ENCODE measurements at regions not wholly inside any gene's neighbourhood (a gene's known extent, or its start where the extent isn't known, plus 50 kb on each side); places are given as distances from the start of the nearest gene placed in this dataset.
A peak's percentile ranks its signal among the peaks of the same experiment; 100 is the strongest.
"Not testable (repeated sequence)": the region's sequence is repeated elsewhere in the genome, so short reads cannot be mapped to it uniquely, and the experiment has no call there.

DNA sequence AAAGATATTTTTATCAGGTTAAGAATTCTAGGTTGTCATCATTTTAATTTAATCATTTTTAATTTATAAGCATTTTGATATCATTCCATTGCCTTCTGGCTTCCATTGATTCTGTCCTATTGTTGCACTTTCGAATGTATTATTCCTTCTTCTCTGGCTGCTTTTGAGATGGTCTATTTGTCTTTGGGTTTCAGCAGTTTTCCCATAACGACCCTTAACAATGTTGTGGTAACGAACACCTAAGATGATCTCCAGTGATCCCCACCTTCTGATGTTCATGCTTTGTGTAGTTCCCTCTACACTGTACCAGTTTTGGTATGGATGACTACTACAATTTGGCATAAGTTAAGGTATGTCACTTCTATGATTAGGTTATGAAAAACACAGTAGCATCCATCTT is 59.9 kb downstream of the MINAR1 start:
- DNase-seq, result no peak

DNA sequence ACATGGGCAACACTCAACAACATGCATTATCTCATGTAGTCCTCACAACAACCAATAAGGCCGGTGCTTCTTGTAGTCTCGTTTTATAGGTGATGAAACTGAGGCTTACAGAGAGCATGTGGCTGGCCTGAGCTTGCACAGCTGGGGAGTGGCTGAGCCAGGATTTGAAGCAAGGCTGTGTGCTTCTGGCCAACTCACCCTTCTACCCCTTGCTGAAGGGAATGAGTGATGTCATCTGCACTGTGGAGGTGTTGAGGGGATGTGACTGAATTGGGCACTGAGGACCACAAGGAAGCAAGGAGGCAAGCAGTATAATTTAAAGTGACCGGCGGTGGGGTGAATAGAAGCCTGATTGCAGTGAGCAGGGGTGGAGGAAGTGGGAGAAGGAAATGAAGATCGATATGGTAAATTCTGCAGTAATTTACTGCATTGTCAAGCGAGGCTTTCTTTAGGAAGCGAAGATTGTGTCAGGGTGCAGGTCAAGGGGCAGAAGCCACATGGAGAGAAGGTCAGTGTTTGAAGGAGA is 62.3 kb downstream of the MINAR1 start:
- no peak for DNase-seq

DNA sequence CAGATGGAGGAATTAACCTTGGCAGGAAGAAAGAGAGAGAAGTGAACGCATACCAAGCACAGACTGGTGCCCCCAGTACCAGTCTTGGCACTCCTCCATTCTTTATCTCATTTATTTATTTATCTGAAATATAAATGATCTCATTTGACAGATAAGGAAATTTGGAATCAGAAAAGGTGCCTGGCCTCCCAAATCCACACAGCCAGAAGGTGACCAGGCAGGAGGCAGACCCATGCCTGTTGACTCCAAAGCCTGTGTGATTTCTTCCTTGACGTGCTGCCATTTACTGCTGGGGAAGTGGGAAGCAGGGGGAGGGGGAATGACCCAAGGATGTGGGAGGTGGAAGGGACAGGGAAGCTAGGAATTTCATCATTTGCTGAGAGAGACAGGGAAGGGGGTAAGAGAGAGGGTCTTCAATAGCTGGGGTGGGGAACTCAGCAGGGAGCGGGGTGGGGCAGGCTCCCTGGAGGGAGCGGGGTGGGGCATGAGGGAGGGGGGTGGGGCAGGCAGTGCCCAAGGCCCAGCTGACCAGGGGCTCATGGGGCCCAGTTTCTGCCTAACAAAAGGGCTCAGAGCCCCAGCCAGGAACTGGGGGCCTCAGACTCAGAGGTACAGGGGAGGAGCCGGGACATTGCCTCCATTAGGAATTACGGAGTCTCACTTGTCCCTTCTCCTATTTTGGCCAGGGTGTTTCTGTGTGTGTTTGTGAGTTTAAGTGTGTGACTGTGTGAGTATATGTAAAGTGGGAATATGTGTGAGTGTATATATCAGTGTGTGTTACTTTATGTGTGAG is 63.0 kb downstream of the MINAR1 start:
- DNase-seq, result no peak

DNA sequence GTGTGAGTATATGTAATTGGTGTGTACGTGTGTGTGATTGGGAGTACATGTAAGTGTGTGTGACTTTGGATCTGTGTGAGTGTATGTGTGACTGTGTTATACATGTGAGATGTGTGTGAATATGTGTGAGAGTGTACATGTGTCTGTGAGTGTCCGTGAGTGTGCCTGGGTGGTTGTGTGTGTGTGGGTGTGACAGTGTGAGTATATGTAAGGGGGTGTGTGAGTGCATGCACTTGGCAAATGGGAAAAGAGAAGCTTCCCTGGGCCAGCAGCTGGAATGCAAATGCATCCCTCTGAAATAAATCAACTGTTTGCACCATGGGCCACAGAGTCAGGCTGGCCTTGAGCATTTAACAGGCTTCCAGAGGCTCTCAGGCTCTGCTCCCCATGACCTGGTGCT is 63.6 kb downstream of the MINAR1 start:
- no peak for DNase-seq

DNA sequence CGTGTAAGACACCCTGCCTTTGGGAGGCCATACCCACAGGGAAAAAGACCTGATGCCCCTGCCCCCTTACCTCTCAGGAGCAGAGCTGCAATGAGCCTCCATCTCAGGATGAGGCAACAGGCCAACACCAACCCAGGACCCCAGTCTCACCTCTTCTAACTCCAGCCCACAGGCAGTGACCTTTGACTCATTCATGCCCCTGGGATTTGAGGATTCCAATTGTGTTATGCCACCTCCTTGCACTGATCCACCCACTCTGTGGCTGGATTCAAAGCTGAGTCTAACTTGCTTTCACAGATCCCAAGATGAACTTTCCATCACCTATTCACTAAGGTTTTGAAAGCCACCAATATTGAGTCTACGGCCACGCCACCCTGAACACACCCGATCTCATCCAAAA is 64.7 kb downstream of the MINAR1 start:
- DNase-seq, result peak; percentile 11

DNA sequence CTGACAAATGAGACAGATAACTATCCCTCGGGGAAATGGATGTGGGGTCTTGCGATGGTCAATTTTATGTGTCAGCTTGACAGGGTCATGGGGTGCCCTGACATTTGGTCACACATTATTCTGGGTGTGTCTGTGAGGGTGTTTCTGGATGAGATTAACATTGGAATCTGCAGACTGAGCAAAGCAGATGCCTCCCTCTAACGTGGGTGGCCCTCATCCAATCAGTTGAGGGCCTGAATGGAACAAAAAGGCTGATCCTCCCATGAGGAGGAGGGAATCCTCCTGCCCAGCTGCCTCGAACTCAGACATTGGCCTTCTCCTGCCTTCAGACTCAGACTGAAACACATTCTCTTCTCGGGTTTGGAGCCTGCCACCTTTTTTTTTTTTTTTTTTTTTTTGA is 69.0 kb downstream of the MINAR1 start:
- no peak for DNase-seq

DNA sequence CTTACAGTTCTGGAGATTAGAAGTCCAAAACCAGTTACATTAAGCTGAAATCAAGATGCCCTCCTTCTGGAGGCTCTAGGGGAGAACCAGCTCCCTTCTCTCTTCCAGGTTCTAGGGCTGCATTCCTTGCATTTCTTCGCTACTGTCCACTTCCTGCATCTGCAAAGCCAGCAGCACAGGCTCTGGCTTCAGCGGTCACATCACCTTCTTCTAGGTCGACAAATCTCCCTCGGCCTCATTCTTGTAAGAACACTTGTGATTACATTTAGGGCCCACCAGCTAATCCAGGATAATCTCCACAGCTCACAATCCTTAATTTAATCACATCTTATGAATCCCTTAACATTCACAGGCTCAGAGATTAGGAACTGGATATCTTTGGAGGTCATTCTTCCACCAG is 73.8 kb downstream of the MINAR1 start:
- peak; percentile 18 for DNase-seq

GRCh38 chr15:79512844-79513243 is 80.7 kb downstream of the MINAR1 start:
- not testable (repeated sequence) for DNase-seq

DNA sequence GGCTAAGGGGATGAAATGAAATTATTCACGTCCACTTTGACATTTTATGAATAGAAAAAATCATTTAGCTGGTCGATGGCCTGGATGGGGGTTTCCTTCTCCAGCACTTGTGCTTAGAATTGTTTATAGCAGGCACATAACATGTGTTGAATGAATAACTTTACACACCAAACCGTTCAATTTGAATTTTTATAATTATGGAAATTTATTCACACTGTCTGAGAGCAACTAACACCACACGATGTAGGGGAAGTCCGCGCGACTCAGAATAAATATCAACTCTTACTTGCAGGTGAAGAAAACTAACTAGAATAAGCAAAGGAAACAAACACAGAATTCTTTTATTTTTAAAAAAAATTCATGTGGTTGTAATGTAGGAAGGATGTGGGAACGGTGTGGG is 81.3 kb downstream of the MINAR1 start:
- DNase-seq, result no peak

DNA sequence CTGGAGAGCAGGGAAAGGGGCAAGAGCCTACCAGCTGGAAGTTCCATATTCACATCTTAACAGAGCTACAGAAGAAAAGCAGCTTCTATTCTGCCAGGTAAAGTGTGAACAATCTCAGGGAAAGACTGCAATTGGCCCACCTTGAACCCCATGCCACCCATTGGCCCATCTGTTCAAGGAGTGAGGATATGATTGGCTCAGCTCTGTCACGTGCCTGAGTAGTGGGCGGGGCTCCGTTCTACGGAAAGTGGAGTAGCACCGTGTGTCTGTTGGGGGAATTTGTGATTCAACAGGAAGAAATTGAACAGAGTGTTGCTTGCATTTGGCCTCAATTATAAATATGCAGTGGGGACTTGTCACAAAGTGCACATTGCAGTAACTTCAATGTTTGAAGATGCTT is 81.8 kb downstream of the MINAR1 start:
- DNase-seq, result no peak

DNA sequence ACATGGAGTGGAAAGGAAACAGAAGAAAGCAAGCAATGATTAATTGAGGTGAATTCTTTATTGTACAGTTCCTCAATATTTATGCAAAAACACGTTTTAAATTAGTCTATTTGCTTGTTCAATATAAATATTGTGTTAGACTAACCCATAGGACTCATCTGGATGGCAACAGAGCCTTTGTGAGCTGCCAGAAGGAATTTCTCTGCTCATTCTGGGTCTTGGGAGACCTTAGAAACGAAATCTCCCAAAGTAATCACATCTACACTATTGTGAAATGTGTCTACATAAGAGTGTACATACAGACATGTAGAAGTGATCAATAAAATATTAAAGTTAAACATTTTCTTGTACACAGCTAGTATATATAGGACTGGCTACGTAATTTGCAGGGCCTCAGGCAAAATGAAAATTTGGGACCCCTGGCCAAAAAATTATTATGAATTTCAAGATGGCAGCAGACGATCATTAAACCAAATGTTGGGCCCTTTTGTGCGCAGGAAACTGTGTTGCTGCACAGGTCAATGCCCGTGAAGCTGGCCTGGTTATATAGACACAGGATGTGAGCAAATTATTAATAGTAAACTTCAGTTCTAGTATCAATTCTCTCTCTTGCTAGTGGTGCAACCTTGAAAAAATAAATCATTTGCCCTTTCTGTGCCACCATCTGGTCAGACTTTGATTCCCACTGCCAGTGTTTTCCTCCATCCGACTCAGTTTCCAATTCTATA is 83.3 kb downstream of the MINAR1 start:
- DNase-seq, result no peak

- no peak for DNase-seq
These were observed 84.0 kb downstream of the MINAR1 start for GRCh38 chr15:79516155-79516554.

- no peak for DNase-seq
These were observed 84.5 kb downstream of the MINAR1 start for GRCh38 chr15:79516646-79517045.

DNA sequence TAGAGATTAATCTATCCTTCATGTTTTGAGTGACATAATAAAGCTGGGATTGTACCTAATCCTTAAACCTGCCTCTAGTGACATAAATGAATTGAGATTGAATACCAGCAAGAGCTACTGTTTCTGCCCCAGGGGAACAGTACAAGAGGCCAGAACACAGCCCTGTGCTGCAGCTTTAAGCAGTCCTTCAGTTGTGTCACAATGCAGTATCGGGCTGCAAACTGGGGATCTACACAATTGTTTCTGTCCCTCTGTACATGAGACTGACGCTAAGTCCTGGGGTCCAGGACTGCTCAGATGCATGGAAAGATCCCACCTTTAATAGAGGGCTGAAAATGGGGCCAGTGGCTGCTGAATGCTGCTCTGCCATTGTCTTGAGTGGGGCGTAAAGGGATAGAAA is 87.5 kb downstream of the MINAR1 start:
- no peak for DNase-seq

GRCh38 chr15:79520654-79521053 is 88.5 kb downstream of the MINAR1 start:
- DNase-seq, result no peak

DNA sequence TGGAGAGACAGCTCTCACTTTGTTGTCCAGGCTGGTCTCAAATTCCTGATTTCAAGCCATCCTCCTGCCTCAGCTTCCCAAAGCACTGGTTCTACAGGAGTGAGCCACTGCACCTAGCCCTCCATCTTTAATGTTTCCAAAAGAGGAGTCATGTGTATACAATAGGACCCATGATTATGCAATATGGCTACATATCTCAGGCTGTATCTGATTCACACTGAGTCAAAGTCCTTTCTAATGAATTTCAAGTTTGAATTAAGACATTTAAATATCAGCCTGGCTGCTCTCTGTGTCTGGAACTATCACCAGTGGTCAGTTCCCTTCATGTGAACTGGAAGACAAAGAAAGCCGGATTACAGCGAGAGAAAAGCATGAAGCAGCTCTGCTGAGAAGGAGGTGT is 90.5 kb downstream of the MINAR1 start:
- no peak for DNase-seq

GRCh38 chr15:79523266-79523665 is 91.1 kb downstream of the MINAR1 start:
- no peak for DNase-seq

DNA sequence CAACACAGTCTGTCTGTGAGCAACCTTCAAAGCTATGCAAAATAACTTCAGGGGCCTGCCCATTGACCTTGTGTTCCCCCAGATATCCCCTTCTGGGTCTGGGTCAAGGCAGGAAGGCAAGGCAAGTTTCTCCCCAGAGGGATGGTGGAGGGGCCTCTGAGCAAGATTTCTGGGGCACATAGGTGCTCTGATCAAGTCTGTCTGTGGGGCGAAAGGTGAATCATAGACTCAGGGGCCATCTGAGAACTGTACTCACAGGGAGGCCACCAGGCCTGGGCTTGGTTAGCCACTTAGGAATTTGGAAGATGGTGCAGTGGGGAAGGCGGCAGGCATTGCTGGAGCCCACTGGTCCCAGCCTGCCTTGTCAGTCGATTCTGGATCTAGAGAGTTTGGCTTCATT is 92.4 kb downstream of the MINAR1 start:
- no peak for DNase-seq

- DNase-seq, result no peak
These were observed 94.2 kb downstream of the MINAR1 start for GRCh38 chr15:79526376-79526775.

DNA sequence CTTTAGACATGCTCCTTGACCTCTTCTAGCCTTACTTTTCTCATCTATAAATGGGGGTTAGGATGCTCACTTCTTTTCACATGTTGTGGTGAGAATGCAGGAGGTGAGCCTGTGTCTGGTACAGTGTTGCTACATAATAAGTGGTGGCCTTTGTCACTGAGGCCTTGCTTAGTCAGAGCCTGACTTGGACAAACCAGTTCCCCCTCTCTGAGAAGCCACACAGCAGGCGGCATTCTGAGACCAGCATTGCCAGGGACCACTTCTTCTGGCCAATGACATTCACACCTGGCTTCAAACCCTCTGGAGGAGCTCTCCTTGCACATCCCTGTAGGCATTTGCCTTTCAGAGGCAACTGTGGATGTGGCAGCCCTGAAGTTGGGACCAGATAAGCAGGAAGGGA is 95.7 kb downstream of the MINAR1 start:
- no peak for DNase-seq

- no peak for DNase-seq
These were observed 97.1 kb downstream of the MINAR1 start for GRCh38 chr15:79529157-79529785.

GRCh38 chr15:79535536-79535935 is 103.4 kb downstream of the MINAR1 start:
- DNase-seq, result peak; percentile 73

DNA sequence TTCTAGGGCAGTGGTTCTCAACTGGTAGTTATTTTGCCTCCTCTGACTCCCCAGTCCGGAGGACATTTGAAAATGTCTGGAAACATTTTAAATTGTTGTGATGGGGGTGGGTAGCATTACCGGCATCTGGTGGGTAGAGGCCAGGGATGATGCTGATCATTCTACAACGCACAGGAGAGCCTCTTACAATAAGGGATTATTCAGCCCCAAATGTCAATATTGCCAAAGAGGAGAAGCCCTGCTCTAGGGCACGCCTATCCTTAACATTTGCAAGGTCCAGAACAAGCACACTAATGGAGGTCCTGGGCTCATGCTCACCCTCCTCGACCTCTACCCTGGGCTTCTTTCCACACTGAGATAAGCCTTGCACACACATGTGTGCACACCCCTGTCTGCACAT is 106.4 kb downstream of the MINAR1 start:
- DNase-seq, result no peak

GRCh38 chr15:79539401-79539800 is 107.3 kb downstream of the MINAR1 start:
- DNase-seq, result peak; percentile 48
